RWPE1 (cell line): ENCODE measurements at regions not wholly inside any gene's neighbourhood (a gene's known extent, or its start where the extent isn't known, plus 50 kb on each side); places are given as distances from the start of the nearest gene placed in this dataset.
A peak's percentile ranks its signal among the peaks of the same experiment; 100 is the strongest.

ENCODE experiments used
- CTCF ChIA-PET: fragments of 350-600 bp; sonication (Branson Sonifier 250); formaldehyde crosslinking; extraction: SDS; loops from one replicate; lab custom pipeline; 2021; lab: Yijun Ruan, JAX
- POLR2A ChIA-PET: fragments of 400-600 bp; formaldehyde crosslinking; extraction: SDS; loops from one replicate; lab custom pipeline; 2020; ENCODE audit warnings: antibody characterized with exemption; ENCODE audit not compliant: low non-redundant PET; lab: Yijun Ruan, JAX
- DNase-seq: peaks from one replicate; pipeline ENCODE4 v3.0.0; 2012; ENCODE audit warnings: low spot score
- H3K27ac ChIP-seq: fragments of 450-650 bp; 2 replicates; pipeline ENCODE4 v1.5.1; 2017
- TF ChIP-seq, protein P1 (sequence below): fragments of 450-650 bp; conservative IDR thresholded peaks from 2 replicates; pipeline ENCODE4 v1.5.1; 2017; ENCODE audit warnings: low read depth, mild to moderate bottlenecking

DNA sequence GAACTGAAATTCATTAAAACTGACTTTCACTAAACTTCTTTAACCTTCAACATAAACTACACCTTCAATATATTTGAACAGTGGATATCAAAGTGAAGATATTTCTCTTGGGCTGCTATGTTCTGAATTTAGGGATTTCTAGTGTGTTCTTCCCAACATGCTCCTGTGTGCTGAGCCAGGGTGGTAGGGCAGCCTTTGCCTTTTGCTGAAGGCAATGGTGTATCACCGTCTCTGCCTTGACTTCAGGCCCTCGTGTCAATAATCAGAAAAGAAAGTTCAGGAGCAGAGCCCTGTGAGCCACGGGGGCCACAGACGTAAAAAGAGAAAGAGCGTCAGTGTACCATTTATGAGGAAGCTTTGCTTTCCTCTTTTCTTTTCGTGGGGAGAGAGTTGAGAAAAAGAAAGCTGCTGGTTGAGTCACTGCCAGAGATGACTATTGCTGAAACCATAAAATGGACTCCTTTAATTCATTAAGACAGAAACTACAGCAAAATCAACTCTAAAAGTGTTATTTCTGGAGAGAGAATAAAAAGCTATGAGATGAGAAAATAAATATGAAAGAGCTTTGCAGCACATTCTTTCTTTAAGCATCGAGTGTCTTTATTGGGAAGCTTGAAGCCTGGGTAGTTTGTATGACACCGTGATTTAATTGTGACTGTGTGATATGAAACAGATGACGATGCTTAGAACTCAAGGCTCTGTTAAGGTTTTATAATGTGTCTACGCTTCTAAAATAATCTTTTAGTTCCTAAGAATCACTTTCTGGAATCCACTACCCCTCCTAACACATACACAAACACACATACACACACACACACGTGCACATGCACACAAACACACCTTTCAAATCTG, 271.8 kb upstream of the MTNR1B start:
- CTCF ChIA-PET = no interaction called here
- POLR2A ChIA-PET = no interaction called here
- TF ChIP-seq, protein P1, sequence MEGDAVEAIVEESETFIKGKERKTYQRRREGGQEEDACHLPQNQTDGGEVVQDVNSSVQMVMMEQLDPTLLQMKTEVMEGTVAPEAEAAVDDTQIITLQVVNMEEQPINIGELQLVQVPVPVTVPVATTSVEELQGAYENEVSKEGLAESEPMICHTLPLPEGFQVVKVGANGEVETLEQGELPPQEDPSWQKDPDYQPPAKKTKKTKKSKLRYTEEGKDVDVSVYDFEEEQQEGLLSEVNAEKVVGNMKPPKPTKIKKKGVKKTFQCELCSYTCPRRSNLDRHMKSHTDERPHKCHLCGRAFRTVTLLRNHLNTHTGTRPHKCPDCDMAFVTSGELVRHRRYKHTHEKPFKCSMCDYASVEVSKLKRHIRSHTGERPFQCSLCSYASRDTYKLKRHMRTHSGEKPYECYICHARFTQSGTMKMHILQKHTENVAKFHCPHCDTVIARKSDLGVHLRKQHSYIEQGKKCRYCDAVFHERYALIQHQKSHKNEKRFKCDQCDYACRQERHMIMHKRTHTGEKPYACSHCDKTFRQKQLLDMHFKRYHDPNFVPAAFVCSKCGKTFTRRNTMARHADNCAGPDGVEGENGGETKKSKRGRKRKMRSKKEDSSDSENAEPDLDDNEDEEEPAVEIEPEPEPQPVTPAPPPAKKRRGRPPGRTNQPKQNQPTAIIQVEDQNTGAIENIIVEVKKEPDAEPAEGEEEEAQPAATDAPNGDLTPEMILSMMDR = no peak
- no peak overlapping the region for H3K27ac ChIP-seq
- no peak for DNase-seq

DNA sequence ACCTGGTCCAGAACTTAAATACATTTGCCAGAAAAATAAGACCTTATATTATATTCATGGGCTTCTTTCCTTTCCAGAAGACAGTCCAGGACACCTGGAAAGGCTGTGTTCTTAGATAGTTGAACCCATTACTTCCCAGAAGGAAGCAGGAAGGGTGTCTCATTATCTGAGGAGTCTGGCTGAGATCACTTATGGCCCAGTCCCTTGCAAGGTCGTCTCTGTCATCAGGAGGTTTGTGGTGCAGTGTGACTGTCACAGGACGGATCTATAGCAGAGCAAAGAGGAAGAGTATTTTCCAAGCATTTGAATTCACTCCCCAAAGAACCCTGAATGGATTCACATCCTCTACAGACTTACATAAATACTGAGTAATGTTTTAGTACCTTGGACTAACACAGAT, 270.7 kb upstream of the MTNR1B start:
- TF ChIP-seq, protein P1 = no peak
- ChIA-PET CTCF (no interaction called here), POLR2A (no interaction called here)
- DNase-seq = no peak
- no peak overlapping the region for H3K27ac ChIP-seq

DNA sequence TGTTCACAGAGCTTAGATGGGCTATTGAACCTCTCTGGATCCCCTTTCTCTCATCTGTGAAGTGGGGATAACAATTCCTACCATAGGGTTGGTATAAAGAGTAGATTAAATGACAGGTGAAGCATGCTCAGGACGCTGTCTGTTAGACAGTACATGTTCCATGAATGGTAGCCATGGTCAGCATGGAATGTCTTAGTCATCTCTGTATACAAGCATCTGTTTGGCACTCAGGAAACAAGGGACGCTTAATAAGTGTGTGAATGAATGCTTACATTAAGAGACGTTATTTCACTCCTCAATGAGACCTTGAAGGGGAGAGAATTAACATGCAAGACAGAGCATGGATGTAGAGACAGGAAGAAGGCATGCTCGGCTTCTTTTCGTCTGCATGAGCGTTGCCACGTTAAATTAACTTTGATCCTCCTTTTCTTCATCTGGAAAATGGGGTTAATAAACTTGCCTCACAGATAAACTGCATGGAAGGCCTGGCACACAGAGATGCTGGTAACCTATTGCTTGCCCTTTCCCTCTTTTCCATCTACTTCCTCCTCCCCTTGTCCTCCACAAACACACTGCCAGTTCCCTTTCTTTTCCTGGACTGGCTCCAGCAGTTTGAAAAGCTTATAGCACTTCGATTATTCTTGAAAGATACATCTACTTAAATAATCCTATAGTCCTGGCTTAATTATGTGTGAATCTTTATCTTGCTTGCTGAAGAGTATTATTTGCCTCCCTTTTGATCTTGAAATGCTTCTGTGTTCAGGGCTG, 267.2 kb upstream of the MTNR1B start:
- ChIA-PET CTCF (no interaction called here), POLR2A (no interaction called here)
- H3K27ac ChIP-seq = no peak overlapping the region
- TF ChIP-seq, protein P1 = no peak
- DNase-seq = no peak

DNA sequence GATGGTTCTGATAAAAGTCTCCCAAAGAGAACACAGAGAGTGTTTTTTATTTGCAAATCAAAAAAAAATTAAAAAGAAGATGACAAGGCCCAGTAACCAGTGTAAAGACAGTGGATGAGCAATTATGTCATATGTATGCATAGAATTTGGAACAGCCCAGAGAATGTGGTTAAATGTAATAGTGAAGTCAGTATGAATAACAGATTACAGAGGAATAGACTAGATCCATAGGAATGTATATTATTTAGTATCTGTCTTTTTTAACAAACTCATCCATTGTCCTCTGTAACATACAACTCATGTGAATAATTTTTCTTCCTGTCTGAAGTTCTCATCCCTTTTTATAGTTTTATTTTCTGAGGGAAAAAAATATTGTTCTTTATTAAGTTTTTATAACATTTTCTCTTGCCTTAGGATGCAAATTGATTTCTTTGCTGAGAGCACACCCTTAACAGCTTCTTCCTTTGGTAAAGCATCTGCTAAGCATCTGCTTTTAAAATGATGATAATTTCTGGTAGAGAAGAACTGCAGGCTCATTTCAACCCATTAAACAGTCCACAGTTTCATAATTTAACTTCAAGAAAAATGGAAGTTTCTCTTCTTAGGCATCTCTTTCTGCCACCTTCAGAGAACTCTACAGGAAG, 266.5 kb upstream of the MTNR1B start:
- ChIA-PET POLR2A (no interaction called here), CTCF (interaction anchor here (0.6 kb wide), 1 partner anchor 16 kb away, joined by 4 read pairs; no protein-coding TSS in a partner anchor)
- DNase-seq = peak; percentile 2
- no peak overlapping the region for H3K27ac ChIP-seq
- TF ChIP-seq, protein P1 = no peak

DNA sequence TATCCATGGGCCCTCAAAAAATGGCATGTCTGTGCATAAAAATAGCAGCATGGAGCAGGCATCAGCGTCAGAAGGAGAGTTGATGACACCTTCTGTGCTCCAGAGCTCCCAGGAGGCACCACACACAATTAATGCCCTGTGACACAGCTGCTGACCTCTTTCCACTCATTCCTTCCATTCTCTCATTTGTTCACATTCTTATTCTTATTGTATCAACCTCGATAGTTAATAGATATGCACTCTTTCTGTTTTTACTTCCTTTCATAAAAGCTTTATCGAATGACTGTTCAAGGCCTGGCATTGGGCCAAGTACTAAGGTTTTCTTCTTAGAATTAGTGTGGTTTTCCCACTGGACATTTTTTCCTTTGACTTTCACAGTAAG, 266.0 kb upstream of the MTNR1B start:
- ChIA-PET CTCF (interaction anchor here (0.6 kb wide), 1 partner anchor 15 kb away, joined by 4 read pairs; no protein-coding TSS in a partner anchor), POLR2A (no interaction called here)
- no peak for DNase-seq
- H3K27ac ChIP-seq = no peak overlapping the region
- TF ChIP-seq, protein P1 = no peak

DNA sequence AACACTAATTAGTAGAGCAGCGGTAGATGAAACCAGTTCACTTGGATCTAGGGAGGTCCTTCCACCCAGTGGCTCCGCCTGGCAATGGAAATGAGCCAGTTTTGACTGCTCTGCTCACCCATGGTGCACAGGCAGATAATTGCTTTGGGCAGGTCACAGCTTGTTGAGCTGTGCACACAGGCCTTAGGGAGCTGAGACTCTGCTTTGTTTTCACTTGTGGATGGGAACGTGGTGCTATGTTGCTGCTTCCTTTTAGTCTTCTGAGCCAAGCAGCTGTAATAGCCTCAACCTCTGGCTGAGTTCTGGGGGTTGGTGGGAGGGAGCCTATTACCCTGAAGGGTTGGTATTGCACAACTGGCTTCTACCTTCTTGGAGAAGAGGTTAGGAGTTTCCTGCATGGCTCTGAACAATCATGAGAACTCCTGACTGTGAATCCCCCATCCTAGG, 262.3 kb upstream of the MTNR1B start:
- POLR2A ChIA-PET = no interaction called here

More for the DNA sequence above, 262.3 kb upstream of the MTNR1B start:
- no peak overlapping the region for H3K27ac ChIP-seq
- TF ChIP-seq, protein P1 = no peak
- DNase-seq = peak; percentile 67
- CTCF ChIA-PET = no interaction called here
